H9 (cell line): ENCODE measurements at regions not wholly inside any gene's neighbourhood (a gene's known extent, or its start where the extent isn't known, plus 50 kb on each side); places are given as distances from the start of the nearest gene placed in this dataset.

Source experiments
- DNase-seq: peaks from one replicate; pipeline ENCODE4 v3.0.0-alpha.2; 2017
- H2AFZ ChIP-seq: one replicate; pipeline ENCODE4 v1.6.1; 2013; ENCODE audit warnings: mild to moderate bottlenecking, low read length, control low read depth, moderate library complexity
- H2AK5ac ChIP-seq: 2 replicates; pipeline ENCODE4 v1.6.1; 2013; ENCODE audit warnings: low read length, control low read depth, mixed read lengths; ENCODE audit not compliant: insufficient read length
- H2BK120ac ChIP-seq: one replicate; pipeline ENCODE4 v1.6.1; 2013; ENCODE audit warnings: low read depth, mild to moderate bottlenecking, low read length, control low read depth, inconsistent platforms; ENCODE audit not compliant: poor library complexity, severe bottlenecking
- H2BK12ac ChIP-seq: 2 replicates; pipeline ENCODE4 v1.6.1; 2013; ENCODE audit warnings: low read length, control low read depth, mixed read lengths, low read depth; ENCODE audit not compliant: insufficient read length
- H2BK15ac ChIP-seq: 2 replicates; pipeline ENCODE4 v1.6.1; 2013; ENCODE audit warnings: low read depth, low read length, control low read depth
- H2BK20ac ChIP-seq: one replicate; pipeline ENCODE4 v1.6.1; 2013; ENCODE audit warnings: low read depth, mild to moderate bottlenecking, low read length, control low read depth, inconsistent platforms; ENCODE audit not compliant: poor library complexity, severe bottlenecking
- H2BK5ac ChIP-seq: 2 replicates; pipeline ENCODE4 v1.6.1; 2013; ENCODE audit warnings: low read length, control low read depth, mixed read lengths; ENCODE audit not compliant: insufficient read length
- H3K14ac ChIP-seq: 2 replicates; pipeline ENCODE4 v1.6.1; 2013; ENCODE audit warnings: low read length, control low read depth; ENCODE audit not compliant: insufficient read depth
- H3K18ac ChIP-seq: 2 replicates; pipeline ENCODE4 v1.6.1; 2013; ENCODE audit warnings: low read depth, mild to moderate bottlenecking, mixed read lengths, low read length, control low read depth; ENCODE audit not compliant: insufficient read length
- H3K23ac ChIP-seq: 2 replicates; pipeline ENCODE4 v1.6.1; 2013; ENCODE audit warnings: low read length, control low read depth, mixed read lengths, low read depth; ENCODE audit not compliant: insufficient read length
- H3K23me2 ChIP-seq: 2 replicates; pipeline ENCODE4 v1.6.1; 2013; ENCODE audit warnings: low read depth, mild to moderate bottlenecking, mixed read lengths, low read length, control low read depth; ENCODE audit not compliant: insufficient read length, poor library complexity, severe bottlenecking
- H3K27ac ChIP-seq: 2 replicates; pipeline ENCODE4 v1.5.1; 2013; ENCODE audit warnings: low read length, control low read depth, mixed read lengths, low read depth; ENCODE audit not compliant: insufficient read length
- H3K27me3 ChIP-seq: 2 replicates; pipeline ENCODE4 v1.6.1; 2013; ENCODE audit warnings: low read length, control low read depth, inconsistent platforms; ENCODE audit not compliant: insufficient read depth
- H3K4ac ChIP-seq: 2 replicates; pipeline ENCODE4 v1.6.1; 2013; ENCODE audit warnings: low read depth, mild to moderate bottlenecking, control low read depth, inconsistent platforms, low read length, moderate library complexity
- H3K4me1 ChIP-seq: 2 replicates; pipeline ENCODE4 v1.6.1; 2013; ENCODE audit warnings: low read length, control low read depth, inconsistent platforms; ENCODE audit not compliant: insufficient read depth
- H3K4me2 ChIP-seq: 2 replicates; pipeline ENCODE4 v1.6.1; 2013; ENCODE audit warnings: low read length, control low read depth, mixed read lengths; ENCODE audit not compliant: insufficient read length, insufficient read depth
- H3K56ac ChIP-seq: 2 replicates; pipeline ENCODE4 v1.6.1; 2013; ENCODE audit warnings: low read depth, mild to moderate bottlenecking, mixed read lengths, low read length, control low read depth; ENCODE audit not compliant: insufficient read length
- H3K79me1 ChIP-seq: 2 replicates; pipeline ENCODE4 v1.6.1; 2013; ENCODE audit warnings: low read depth, mild to moderate bottlenecking, moderate library complexity, low read length, control low read depth, inconsistent platforms; ENCODE audit not compliant: insufficient read depth, poor library complexity, severe bottlenecking
- H3K79me2 ChIP-seq: 2 replicates; pipeline ENCODE4 v1.6.1; 2013; ENCODE audit warnings: low read length, control low read depth, inconsistent platforms; ENCODE audit not compliant: insufficient read depth
- H3K9ac ChIP-seq: 2 replicates; pipeline ENCODE4 v1.6.1; 2013; ENCODE audit warnings: low read length, control low read depth, mixed read lengths; ENCODE audit not compliant: insufficient read length; ENCODE audit errors: extremely low read depth
- H3K9me3 ChIP-seq: one replicate; pipeline ENCODE4 v1.6.1; 2013; ENCODE audit warnings: low read depth, low read length, inconsistent platforms; ENCODE audit not compliant: control insufficient read depth
- H3T11ph ChIP-seq: one replicate; pipeline ENCODE4 v1.6.1; 2013; ENCODE audit warnings: mild to moderate bottlenecking, low read length, control low read depth, inconsistent platforms
- H4K20me1 ChIP-seq: one replicate; pipeline ENCODE4 v1.6.1; 2013; ENCODE audit not compliant: control insufficient read depth, insufficient read length, insufficient read depth
- H4K5ac ChIP-seq: 2 replicates; pipeline ENCODE4 v1.6.1; 2013; ENCODE audit warnings: low read depth, mild to moderate bottlenecking, mixed read lengths, low read length, control low read depth; ENCODE audit not compliant: insufficient read length
- H4K8ac ChIP-seq: replicated peaks from 2 replicates; pipeline ENCODE4 v1.6.1; 2013; ENCODE audit warnings: low read length, control low read depth, mixed read lengths, low read depth; ENCODE audit not compliant: insufficient read length
- H4K91ac ChIP-seq: 2 replicates; pipeline ENCODE4 v1.6.1; 2013; ENCODE audit warnings: low read depth, mild to moderate bottlenecking, moderate library complexity, mixed read lengths, low read length, control low read depth; ENCODE audit not compliant: insufficient read length
- H3K27ac Mint-ChIP-seq, 3 experiments: 2 replicates in 2 of 3; 3 replicates in 1 of 3; pipeline ENCODE4 v1.8.0; 2020 to 2021; ENCODE audit warnings: mixed read lengths in 3 of 3, mild to moderate bottlenecking in 1 of 3, moderate library complexity in 1 of 3
- H3K27me3 Mint-ChIP-seq: 2 replicates; pipeline ENCODE4 v1.8.0; 2021; ENCODE audit warnings: low read depth, mild to moderate bottlenecking, moderate library complexity, mixed read lengths
- H3K36me3 Mint-ChIP-seq, 3 experiments: 2 replicates in 2 of 3; 3 replicates in 1 of 3; pipeline ENCODE4 v1.8.0; 2020 to 2021; ENCODE audit warnings: low read depth in 3 of 3, mixed read lengths in 3 of 3; ENCODE audit not compliant: insufficient read depth in 1 of 3
- H3K4me1 Mint-ChIP-seq, 2 experiments: 2 replicates each; pipeline ENCODE4 v1.8.0; 2020; ENCODE audit warnings: mixed read lengths in 2 of 2
- H3K4me3 Mint-ChIP-seq, 2 experiments: 2 replicates in 1 of 2; 3 replicates in 1 of 2; pipeline ENCODE4 v1.8.0; 2020 to 2021; ENCODE audit warnings: mild to moderate bottlenecking in 2 of 2, mixed read lengths in 2 of 2, moderate library complexity in 1 of 2
- H3K9me3 Mint-ChIP-seq, 2 experiments: 2 replicates in 1 of 2; 3 replicates in 1 of 2; pipeline ENCODE4 v1.8.0; 2020; ENCODE audit warnings: mild to moderate bottlenecking in 2 of 2, mixed read lengths in 2 of 2, moderate library complexity in 1 of 2
- CTCF ChIP-seq: fragments of 200-600 bp; sonication (generic); conservative IDR thresholded peaks from 3 replicates; pipeline ENCODE4 v1.8.0; 2021; ENCODE audit warnings: antibody characterized with exemption, mild to moderate bottlenecking
- WGBS: extraction: QIAGEN DNeasy Blood & Tissue Kit; methylation state at CpG from one replicate; pipeline ENCODE4 v1.1.7; 2013; ENCODE audit warnings: missing lambda C conversion rate, low lambda C conversion rate, mixed read lengths; ENCODE audit not compliant: insufficient read length; ENCODE audit errors: extremely low coverage; 5-methylcytosine and 5-hydroxymethylcytosine counted together

- no peaks in the 10 kb centered on the region for H3K27me3 Mint-ChIP-seq
- H3K79me1 ChIP-seq, result no peaks in the 10 kb centered on the region
- no peaks in the 10 kb centered on the region for H3K79me2 ChIP-seq
- H3K4me2 ChIP-seq, result no peak overlapping the region
- H2BK120ac ChIP-seq, result no peak overlapping the region
- H3T11ph ChIP-seq, result no peak overlapping the region
- no peaks in the 10 kb centered on the region for H3K9me3 ChIP-seq
- no peak overlapping the region for H3K23ac ChIP-seq
- peaks cover 18 to 24% of the 10 kb centered on the region in 2 experiments for H3K4me1 Mint-ChIP-seq
- no peak overlapping the region for H2AK5ac ChIP-seq
- no peak overlapping the region for H3K4ac ChIP-seq
- peaks cover 5 to 14% (median 12%) of the 10 kb centered on the region in 3 experiments for H3K36me3 Mint-ChIP-seq
- no peak overlapping the region for H3K14ac ChIP-seq
- no peak for TF ChIP-seq CTCF
- H4K91ac ChIP-seq, result no peak overlapping the region
- H2BK12ac ChIP-seq, result no peak overlapping the region
- no peaks in the 10 kb centered on the region for H3K23me2 ChIP-seq
- DNase-seq, result no peak
- H4K5ac ChIP-seq, result no peak overlapping the region
- no peak overlapping the region for H3K9ac ChIP-seq
- H3K4me1 ChIP-seq, result peaks cover 3% of the 10 kb centered on the region; the same call in 1 of the 2 replicates
- no peak overlapping the region for H2BK20ac ChIP-seq
- H3K4me3 Mint-ChIP-seq, result no peak overlapping the region
- no peak overlapping the region for H3K18ac ChIP-seq
- no peak overlapping the region for H2BK15ac ChIP-seq
- peak overlapping the region in 1 of 3 experiments; percentile 92; a peak in 3 of 7 replicates for H3K27ac Mint-ChIP-seq
- no peak overlapping the region for H4K8ac ChIP-seq
- H3K27me3 ChIP-seq, result no peaks in the 10 kb centered on the region
- no peak overlapping the region for H2AFZ ChIP-seq
- no peak overlapping the region for H3K27ac ChIP-seq
- no CpG with 5 or more reads among the region's 7 CpGs for WGBS
- H3K56ac ChIP-seq, result no peak overlapping the region
- peaks cover 12 to 15% of the 10 kb centered on the region in 2 experiments for H3K9me3 Mint-ChIP-seq
- H4K20me1 ChIP-seq, result no peaks in the 10 kb centered on the region
- no peak overlapping the region for H2BK5ac ChIP-seq
Observed at GRCh38 chr7:81173766-81174281, 255.0 kb upstream of the SEMA3C start.
